Astrocyte (in vitro differentiated cells and primary cell): ENCODE measurements at regions not wholly inside any gene's neighbourhood (a gene's known extent, or its start where the extent isn't known, plus 50 kb on each side); places are given as distances from the start of the nearest gene placed in this dataset.
A peak's percentile ranks its signal among the peaks of the same experiment; 100 is the strongest.

Source experiments
- DNase-seq: peaks from one replicate; pipeline ENCODE4 v3.0.0-alpha.2; 2010; ENCODE audit warnings: low read depth
- FAIRE-seq: peaks from 2 replicates; lab custom pipeline; 2011; peaks lifted over from hg19 to GRCh38; lab: Jason Lieb, UNC
- H2AFZ ChIP-seq: 2 replicates; pipeline ENCODE4 v1.6.0; 2012; ENCODE audit warnings: low read depth, low read length, inconsistent platforms
- H3K27ac ChIP-seq: 2 replicates; pipeline ENCODE4 v1.5.1; 2011; ENCODE audit warnings: low read depth, low read length, inconsistent platforms
- H3K27me3 ChIP-seq: 2 replicates; pipeline ENCODE4 v1.6.0; 2011; ENCODE audit warnings: low read length, inconsistent platforms; ENCODE audit not compliant: insufficient read depth
- H3K36me3 ChIP-seq: 2 replicates; pipeline ENCODE4 v1.5.1; 2011; ENCODE audit warnings: low read length, inconsistent platforms; ENCODE audit not compliant: insufficient read depth
- H3K4me1 ChIP-seq: 2 replicates; pipeline ENCODE4 v1.5.1; 2011; ENCODE audit warnings: low read length, inconsistent platforms; ENCODE audit not compliant: insufficient read depth
- H3K4me2 ChIP-seq: 2 replicates; pipeline ENCODE4 v1.6.0; 2012; ENCODE audit warnings: low read length, inconsistent platforms
- H3K4me3 ChIP-seq: 2 replicates; pipeline ENCODE4 v1.5.1; 2011; ENCODE audit warnings: low read depth, mild to moderate bottlenecking, low read length, inconsistent platforms; ENCODE audit not compliant: insufficient read depth
- H3K79me2 ChIP-seq: 2 replicates; pipeline ENCODE4 v1.6.0; 2012; ENCODE audit warnings: mild to moderate bottlenecking, low read length, inconsistent platforms; ENCODE audit not compliant: insufficient read depth
- H3K9ac ChIP-seq: 2 replicates; pipeline ENCODE4 v1.6.0; 2012; ENCODE audit warnings: mild to moderate bottlenecking, low read length, inconsistent platforms
- H3K9me3 ChIP-seq: 2 replicates; pipeline ENCODE4 v1.5.1; 2012; ENCODE audit warnings: low read depth, mild to moderate bottlenecking, low read length, inconsistent platforms; ENCODE audit not compliant: insufficient read depth
- H4K20me1 ChIP-seq: 2 replicates; pipeline ENCODE4 v1.6.0; 2012; ENCODE audit warnings: low read length, inconsistent platforms; ENCODE audit not compliant: insufficient read depth
- H3K27ac Mint-ChIP-seq: one replicate; pipeline ENCODE4 v1.8.0; 2021; ENCODE audit warnings: mild to moderate bottlenecking, mixed read lengths; ENCODE audit not compliant: unreplicated experiment
- H3K27me3 Mint-ChIP-seq: one replicate; pipeline ENCODE4 v1.8.0; 2021; ENCODE audit warnings: low read depth, mixed read lengths; ENCODE audit not compliant: unreplicated experiment
- H3K36me3 Mint-ChIP-seq: one replicate; pipeline ENCODE4 v1.8.0; 2021; ENCODE audit warnings: low read depth, mixed read lengths; ENCODE audit not compliant: unreplicated experiment
- H3K4me1 Mint-ChIP-seq: one replicate; pipeline ENCODE4 v1.8.0; 2021; ENCODE audit warnings: low read depth, mixed read lengths; ENCODE audit not compliant: unreplicated experiment
- H3K4me3 Mint-ChIP-seq: one replicate; pipeline ENCODE4 v1.8.0; 2021; ENCODE audit warnings: mild to moderate bottlenecking, moderate library complexity, mixed read lengths; ENCODE audit not compliant: unreplicated experiment
- H3K9me3 Mint-ChIP-seq: one replicate; pipeline ENCODE4 v1.8.0; 2021; ENCODE audit warnings: mild to moderate bottlenecking, mixed read lengths; ENCODE audit not compliant: unreplicated experiment
- EZH2 ChIP-seq: IDR thresholded peaks from 2 replicates; pipeline ENCODE4 v1.6.1; 2012; ENCODE audit warnings: mild to moderate bottlenecking, low read length, inconsistent platforms; ENCODE audit not compliant: insufficient read depth
- TF ChIP-seq, protein P1 (sequence below): IDR thresholded peaks from 2 replicates; pipeline ENCODE4 v1.5.1; 2011; ENCODE audit warnings: low read depth, mild to moderate bottlenecking, inconsistent platforms, low read length, moderate library complexity; ENCODE audit not compliant: insufficient read depth

DNA sequence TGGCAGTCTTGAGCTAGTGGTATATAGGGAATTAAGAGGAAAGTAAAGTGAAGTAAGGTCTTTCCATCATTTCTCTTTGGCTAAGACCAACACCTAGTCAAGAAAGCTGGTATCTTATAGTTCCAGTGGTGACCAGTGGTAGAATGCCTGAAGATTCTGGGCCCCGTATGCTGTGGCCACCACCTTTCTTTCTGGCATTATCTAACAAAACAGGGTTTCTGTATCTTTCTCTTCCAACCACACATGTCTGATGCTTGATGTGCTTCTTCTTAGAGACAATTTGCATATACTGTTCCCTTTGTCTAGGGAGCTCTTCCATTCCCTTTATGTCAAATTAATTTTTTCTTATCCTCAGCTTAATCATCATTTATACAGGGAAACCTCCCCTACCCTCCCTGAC is 109.9 kb upstream of the SSBP2 start:
- DNase-seq (no peak), FAIRE-seq (no peak)
- Histone ChIP-seq H3K4me1 (no peaks in the 10 kb centered on the region), H3K4me3 (no peak overlapping the region), H3K27ac (no peak overlapping the region), H2AFZ (no peak overlapping the region), H3K79me2 (no peaks in the 10 kb centered on the region), H4K20me1 (no peaks in the 10 kb centered on the region), H3K9ac (no peak overlapping the region), H3K27me3 (no peaks in the 10 kb centered on the region), H3K4me2 (no peak overlapping the region), H3K36me3 (no peaks in the 10 kb centered on the region), H3K9me3 (no peaks in the 10 kb centered on the region)
- Mint-ChIP-seq H3K4me1 (peaks cover 22% of the 10 kb centered on the region), H3K27me3 (no peaks in the 10 kb centered on the region), H3K9me3 (peaks cover 3% of the 10 kb centered on the region), H3K36me3 (no peaks in the 10 kb centered on the region), H3K27ac (no peak overlapping the region), H3K4me3 (no peak overlapping the region)
- no peak for TF ChIP-seq EZH2
- TF ChIP-seq, protein P1, sequence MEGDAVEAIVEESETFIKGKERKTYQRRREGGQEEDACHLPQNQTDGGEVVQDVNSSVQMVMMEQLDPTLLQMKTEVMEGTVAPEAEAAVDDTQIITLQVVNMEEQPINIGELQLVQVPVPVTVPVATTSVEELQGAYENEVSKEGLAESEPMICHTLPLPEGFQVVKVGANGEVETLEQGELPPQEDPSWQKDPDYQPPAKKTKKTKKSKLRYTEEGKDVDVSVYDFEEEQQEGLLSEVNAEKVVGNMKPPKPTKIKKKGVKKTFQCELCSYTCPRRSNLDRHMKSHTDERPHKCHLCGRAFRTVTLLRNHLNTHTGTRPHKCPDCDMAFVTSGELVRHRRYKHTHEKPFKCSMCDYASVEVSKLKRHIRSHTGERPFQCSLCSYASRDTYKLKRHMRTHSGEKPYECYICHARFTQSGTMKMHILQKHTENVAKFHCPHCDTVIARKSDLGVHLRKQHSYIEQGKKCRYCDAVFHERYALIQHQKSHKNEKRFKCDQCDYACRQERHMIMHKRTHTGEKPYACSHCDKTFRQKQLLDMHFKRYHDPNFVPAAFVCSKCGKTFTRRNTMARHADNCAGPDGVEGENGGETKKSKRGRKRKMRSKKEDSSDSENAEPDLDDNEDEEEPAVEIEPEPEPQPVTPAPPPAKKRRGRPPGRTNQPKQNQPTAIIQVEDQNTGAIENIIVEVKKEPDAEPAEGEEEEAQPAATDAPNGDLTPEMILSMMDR = no peak

DNA sequence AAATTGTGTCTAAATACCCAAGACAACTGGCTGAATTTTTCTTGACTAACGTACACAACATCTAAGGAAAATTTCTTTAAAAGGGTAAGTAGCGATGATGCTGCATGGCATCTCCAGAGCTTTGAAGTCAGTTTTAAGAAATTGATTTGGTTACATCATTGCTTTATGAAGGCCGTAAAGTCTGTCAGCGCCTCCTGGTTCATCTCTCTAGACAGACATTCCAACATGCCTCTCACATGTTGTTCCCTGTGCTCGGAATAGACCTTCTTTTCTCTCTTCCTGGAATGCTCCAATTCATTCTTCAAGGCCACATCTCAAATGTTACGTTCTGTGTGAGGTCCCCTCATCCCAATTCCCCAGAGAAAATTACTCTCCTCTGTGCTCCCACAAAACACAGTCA is 108.7 kb upstream of the SSBP2 start:
- no peaks in the 10 kb centered on the region for H3K9me3 ChIP-seq
- H3K36me3 ChIP-seq = no peaks in the 10 kb centered on the region
- no peaks in the 10 kb centered on the region for H4K20me1 ChIP-seq
- H3K27me3 Mint-ChIP-seq = no peaks in the 10 kb centered on the region
- FAIRE-seq (no peak), DNase-seq (no peak)
- no peaks in the 10 kb centered on the region for H3K27me3 ChIP-seq
- no peak overlapping the region for H3K9ac ChIP-seq
- TF ChIP-seq EZH2 = no peak
- TF ChIP-seq, protein P1 = no peak
- no peak overlapping the region for H3K27ac ChIP-seq
- H3K79me2 ChIP-seq = no peaks in the 10 kb centered on the region
- H3K4me3 Mint-ChIP-seq = no peak overlapping the region
- peaks cover 27% of the 10 kb centered on the region for H3K4me1 Mint-ChIP-seq
- H2AFZ ChIP-seq = no peak overlapping the region
- no peak overlapping the region for H3K4me3 ChIP-seq
- H3K36me3 Mint-ChIP-seq = no peaks in the 10 kb centered on the region
- peaks cover 3% of the 10 kb centered on the region for H3K9me3 Mint-ChIP-seq
- H3K4me1 ChIP-seq = no peaks in the 10 kb centered on the region
- H3K27ac Mint-ChIP-seq = no peak overlapping the region
- H3K4me2 ChIP-seq = no peak overlapping the region

DNA sequence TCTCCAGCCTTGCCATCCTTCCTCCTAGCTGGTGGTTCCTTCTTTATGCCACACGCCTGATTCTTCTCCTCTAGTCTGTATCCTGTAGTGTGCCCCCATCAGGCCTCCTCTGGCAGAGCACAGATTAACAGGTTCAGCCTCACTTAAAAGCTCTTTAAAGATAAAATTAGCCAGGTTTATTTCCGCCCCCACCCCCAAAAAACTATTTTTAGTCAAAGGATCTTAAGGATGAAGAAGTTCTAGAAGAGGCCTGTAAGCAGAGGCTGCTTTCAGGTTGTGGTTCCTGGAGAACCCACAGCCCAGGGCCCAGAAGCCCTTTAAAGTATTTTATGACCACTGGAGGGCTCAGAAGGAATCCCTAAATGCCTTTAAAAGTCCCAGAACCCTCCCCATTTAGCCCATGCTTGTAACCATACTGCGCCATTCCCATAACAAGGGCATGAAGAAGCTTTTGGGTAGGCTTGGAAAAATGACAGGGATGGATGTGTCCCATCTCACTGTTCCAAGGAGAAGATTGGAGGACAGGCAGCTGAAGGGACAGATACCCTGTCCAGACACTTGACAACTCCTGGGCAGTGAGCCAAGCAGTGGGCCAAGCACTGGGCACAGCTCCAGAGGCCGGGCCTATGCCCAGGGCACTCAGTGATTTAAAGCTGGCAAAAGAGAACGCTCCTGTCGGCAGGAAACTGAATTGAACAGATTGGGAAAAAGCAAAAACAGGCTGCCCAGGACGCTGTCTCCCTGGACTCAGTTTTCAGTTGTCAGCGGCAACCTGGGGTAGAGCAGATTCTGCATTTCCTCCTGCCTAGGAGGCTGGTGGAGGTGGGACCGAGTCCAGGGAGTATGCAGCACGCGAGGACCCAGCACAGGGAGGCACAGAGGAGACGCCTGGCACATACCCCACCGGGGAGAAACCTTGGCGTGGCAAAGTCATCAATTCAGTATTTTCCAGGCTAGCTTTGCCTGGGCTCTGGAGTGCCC is 106.3 kb upstream of the SSBP2 start:
- no peak overlapping the region for H3K4me3 Mint-ChIP-seq
- FAIRE-seq = no peak
- H3K4me1 Mint-ChIP-seq = peaks cover 38% of the 10 kb centered on the region
- H3K9ac ChIP-seq = no peak overlapping the region
- no peaks in the 10 kb centered on the region for H3K27me3 Mint-ChIP-seq
- H2AFZ ChIP-seq = peak overlapping the region; percentile 89
- no peaks in the 10 kb centered on the region for H3K9me3 Mint-ChIP-seq
- TF ChIP-seq EZH2 = no peak
- TF ChIP-seq, protein P1 = no peak
- no peak for DNase-seq
- no peaks in the 10 kb centered on the region for H3K27me3 ChIP-seq
- no peak overlapping the region for H3K4me3 ChIP-seq
- no peaks in the 10 kb centered on the region for H3K36me3 ChIP-seq
- H3K4me1 ChIP-seq = peaks cover 9% of the 10 kb centered on the region
- no peak overlapping the region for H3K27ac ChIP-seq
- no peaks in the 10 kb centered on the region for H4K20me1 ChIP-seq
- H3K79me2 ChIP-seq = no peaks in the 10 kb centered on the region
- H3K36me3 Mint-ChIP-seq = no peaks in the 10 kb centered on the region
- no peak overlapping the region for H3K27ac Mint-ChIP-seq
- no peaks in the 10 kb centered on the region for H3K9me3 ChIP-seq
- H3K4me2 ChIP-seq = peak overlapping the region; percentile 50
